ENCODE measurements at regions not wholly inside any gene's neighbourhood (a gene's known extent, or its start where the extent isn't known, plus 50 kb on each side); places are given as distances from the start of the nearest gene placed in this dataset.

- H3K4me3 ChIP-seq (ENCODE audit: low read length), result no peak overlapping the region
- no peak for TF ChIP-seq EP300 (conservative IDR thresholded peaks at IDR 0.05; ENCODE audit: poor library complexity, severe bottlenecking)
- no peak for TF ChIP-seq MXI1 (conservative IDR thresholded peaks at IDR 0.05; ENCODE audit: poor library complexity, severe bottlenecking)
- TF ChIP-seq RAD21 (conservative IDR thresholded peaks at IDR 0.05), result no peak
- TF ChIP-seq POLR2AphosphoS5 (IDR thresholded peaks at IDR 0.05), result no peak
- no peak for TF ChIP-seq CTCF (IDR thresholded peaks at IDR 0.05; ENCODE audit: poor library complexity, severe bottlenecking)
- no peak for TF ChIP-seq SMC3 (conservative IDR thresholded peaks at IDR 0.05; ENCODE audit: poor library complexity)
- TF ChIP-seq EZH2 (IDR thresholded peaks at IDR 0.05; ENCODE audit: borderline replicate concordance, insufficient read depth, low read length, poor library complexity, severe bottlenecking), result no peak
- TF ChIP-seq TAF1 (IDR thresholded peaks at IDR 0.05; ENCODE audit: low read depth), result no peak
- TF ChIP-seq, protein P1, sequence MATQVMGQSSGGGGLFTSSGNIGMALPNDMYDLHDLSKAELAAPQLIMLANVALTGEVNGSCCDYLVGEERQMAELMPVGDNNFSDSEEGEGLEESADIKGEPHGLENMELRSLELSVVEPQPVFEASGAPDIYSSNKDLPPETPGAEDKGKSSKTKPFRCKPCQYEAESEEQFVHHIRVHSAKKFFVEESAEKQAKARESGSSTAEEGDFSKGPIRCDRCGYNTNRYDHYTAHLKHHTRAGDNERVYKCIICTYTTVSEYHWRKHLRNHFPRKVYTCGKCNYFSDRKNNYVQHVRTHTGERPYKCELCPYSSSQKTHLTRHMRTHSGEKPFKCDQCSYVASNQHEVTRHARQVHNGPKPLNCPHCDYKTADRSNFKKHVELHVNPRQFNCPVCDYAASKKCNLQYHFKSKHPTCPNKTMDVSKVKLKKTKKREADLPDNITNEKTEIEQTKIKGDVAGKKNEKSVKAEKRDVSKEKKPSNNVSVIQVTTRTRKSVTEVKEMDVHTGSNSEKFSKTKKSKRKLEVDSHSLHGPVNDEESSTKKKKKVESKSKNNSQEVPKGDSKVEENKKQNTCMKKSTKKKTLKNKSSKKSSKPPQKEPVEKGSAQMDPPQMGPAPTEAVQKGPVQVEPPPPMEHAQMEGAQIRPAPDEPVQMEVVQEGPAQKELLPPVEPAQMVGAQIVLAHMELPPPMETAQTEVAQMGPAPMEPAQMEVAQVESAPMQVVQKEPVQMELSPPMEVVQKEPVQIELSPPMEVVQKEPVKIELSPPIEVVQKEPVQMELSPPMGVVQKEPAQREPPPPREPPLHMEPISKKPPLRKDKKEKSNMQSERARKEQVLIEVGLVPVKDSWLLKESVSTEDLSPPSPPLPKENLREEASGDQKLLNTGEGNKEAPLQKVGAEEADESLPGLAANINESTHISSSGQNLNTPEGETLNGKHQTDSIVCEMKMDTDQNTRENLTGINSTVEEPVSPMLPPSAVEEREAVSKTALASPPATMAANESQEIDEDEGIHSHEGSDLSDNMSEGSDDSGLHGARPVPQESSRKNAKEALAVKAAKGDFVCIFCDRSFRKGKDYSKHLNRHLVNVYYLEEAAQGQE (IDR thresholded peaks at IDR 0.05; ENCODE audit: borderline replicate concordance), result no peak
- no peaks in the 10 kb centered on the region for H3K9me2 ChIP-seq (ENCODE audit: insufficient read depth, low read length)
- no peaks in the 10 kb centered on the region for H3K36me3 ChIP-seq (ENCODE audit: insufficient read depth, low read length)
- no peaks in the 10 kb centered on the region for H3K9me3 ChIP-seq (ENCODE audit: low read length)
- H3K9ac ChIP-seq (ENCODE audit: low read length), result no peak overlapping the region
- no peak overlapping the region for H2AFZ ChIP-seq (ENCODE audit: low read depth, low read length)
- no peaks in the 10 kb centered on the region for H3K27me3 ChIP-seq (ENCODE audit: insufficient read depth, low read depth, low read length)
- no peak overlapping the region for H3K27ac ChIP-seq (ENCODE audit: low read length)
- H3K79me2 ChIP-seq (replicated peaks; ENCODE audit: insufficient read depth, low read length), result no peaks in the 10 kb centered on the region
- H4K20me1 ChIP-seq (ENCODE audit: insufficient read depth), result no peaks in the 10 kb centered on the region
- H3F3A ChIP-seq (ENCODE audit: insufficient read depth, low read length, poor library complexity, severe bottlenecking), result no peaks in the 10 kb centered on the region
- H3K4me2 ChIP-seq (ENCODE audit: low read length), result no peak overlapping the region
Measured at GRCh38 chr4:71221510-71222466, 117.0 kb upstream of the SLC4A4 start.

GRCh38 chr4:71222661-71223060 lies 116.2 kb upstream of the SLC4A4 start:
- Histone ChIP-seq H4K20me1 (ENCODE audit: insufficient read depth) (no peaks in the 10 kb centered on the region), H3K79me2 (replicated peaks; ENCODE audit: insufficient read depth, low read length) (no peaks in the 10 kb centered on the region), H3K4me3 (ENCODE audit: low read length) (no peak overlapping the region), H3K9me3 (ENCODE audit: low read length) (no peaks in the 10 kb centered on the region), H3K27ac (ENCODE audit: low read length) (no peak overlapping the region), H3K9me2 (ENCODE audit: insufficient read depth, low read length) (no peaks in the 10 kb centered on the region), H2AFZ (ENCODE audit: low read depth, low read length) (no peak overlapping the region), H3K27me3 (ENCODE audit: insufficient read depth, low read depth, low read length) (no peaks in the 10 kb centered on the region), H3F3A (ENCODE audit: insufficient read depth, low read length, poor library complexity, severe bottlenecking) (no peaks in the 10 kb centered on the region), H3K9ac (ENCODE audit: low read length) (no peak overlapping the region), H3K4me2 (ENCODE audit: low read length) (no peak overlapping the region), H3K36me3 (ENCODE audit: insufficient read depth, low read length) (no peaks in the 10 kb centered on the region)
- TF ChIP-seq EP300 (conservative IDR thresholded peaks at IDR 0.05; ENCODE audit: poor library complexity, severe bottlenecking) (no peak), CTCF (IDR thresholded peaks at IDR 0.05; ENCODE audit: poor library complexity, severe bottlenecking) (no peak), EZH2 (IDR thresholded peaks at IDR 0.05; ENCODE audit: borderline replicate concordance, insufficient read depth, low read length, poor library complexity, severe bottlenecking) (no peak), SMC3 (conservative IDR thresholded peaks at IDR 0.05; ENCODE audit: poor library complexity) (no peak), RAD21 (conservative IDR thresholded peaks at IDR 0.05) (no peak)

All from neural cell (in vitro differentiated cells).